IPS-NIHi7 (cell line): ENCODE measurements at regions not wholly inside any gene's neighbourhood (a gene's known extent, or its start where the extent isn't known, plus 50 kb on each side); places are given as distances from the start of the nearest gene placed in this dataset.

Experiments used
- DNase-seq: peaks from one replicate; pipeline ENCODE4 v3.0.0; 2012; ENCODE audit warnings: mixed read lengths; ENCODE audit errors: extremely low spot score

DNA sequence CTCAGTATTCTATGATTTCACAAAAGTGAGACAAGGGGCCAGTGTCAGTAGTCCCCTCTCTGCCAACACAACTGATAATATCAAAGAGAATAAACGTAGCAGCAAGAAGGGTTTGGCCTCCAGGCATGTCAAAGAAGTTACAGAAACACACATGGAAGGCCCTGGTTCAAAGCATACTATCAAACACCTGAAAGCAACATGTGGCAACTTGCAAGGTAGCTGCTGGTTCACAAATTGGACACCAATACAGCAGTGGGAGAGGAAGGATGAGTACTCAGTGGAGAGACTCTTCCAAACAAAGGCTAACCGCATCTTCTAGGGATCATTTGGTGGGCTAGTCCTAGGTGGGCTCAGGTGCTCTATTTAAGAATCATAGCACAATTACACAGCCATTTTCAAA is 74.9 kb upstream of the MAOA start:
- DNase-seq, result no peak

DNA sequence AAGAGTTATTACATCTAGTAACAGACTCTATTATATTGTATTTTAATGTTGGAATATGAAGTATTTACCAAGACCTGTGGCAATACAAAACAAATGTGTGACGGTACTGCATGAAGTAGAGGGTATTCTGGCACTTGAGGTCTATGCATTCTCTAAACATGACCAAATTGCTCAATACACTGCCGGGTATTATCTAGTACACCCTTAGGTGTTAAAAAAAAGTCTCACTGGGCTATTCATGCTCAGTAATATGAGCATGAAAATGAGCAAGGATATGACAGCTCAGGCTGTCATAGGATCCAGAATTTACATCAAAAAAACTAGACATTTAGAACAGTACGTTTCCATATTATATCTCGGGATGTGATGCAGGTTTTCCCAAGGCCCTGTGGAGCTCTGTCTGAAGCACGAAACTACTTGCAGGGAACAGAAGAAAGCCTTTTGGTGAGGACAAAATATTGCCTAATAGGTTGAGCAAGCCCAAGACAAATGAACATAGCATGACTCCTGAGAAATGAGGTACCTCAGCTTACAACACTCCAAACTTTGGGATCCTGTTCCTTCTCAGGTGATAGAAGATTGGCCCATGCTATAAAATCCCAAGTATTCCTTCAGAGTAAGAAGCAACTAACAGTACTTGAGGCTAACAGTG is 74.1 kb upstream of the MAOA start:
- DNase-seq, result no peak

DNA sequence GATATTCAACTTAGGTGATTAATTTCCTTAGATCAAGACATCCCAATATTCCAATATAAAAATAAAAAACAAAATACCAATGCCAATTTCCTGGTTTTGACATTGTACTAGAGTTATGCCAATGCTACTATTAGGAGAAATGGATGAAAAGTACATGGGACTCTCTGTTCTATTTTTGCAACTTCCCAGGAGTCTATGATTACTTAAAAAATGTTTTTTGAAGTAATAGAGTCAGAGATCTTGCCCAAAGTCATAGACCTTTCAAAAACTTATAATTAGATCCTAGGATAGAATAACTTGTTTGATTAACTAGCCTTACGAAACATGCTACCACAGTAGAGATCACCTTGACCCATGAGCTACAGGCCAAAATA is 73.6 kb upstream of the MAOA start:
- DNase-seq, result no peak

DNA sequence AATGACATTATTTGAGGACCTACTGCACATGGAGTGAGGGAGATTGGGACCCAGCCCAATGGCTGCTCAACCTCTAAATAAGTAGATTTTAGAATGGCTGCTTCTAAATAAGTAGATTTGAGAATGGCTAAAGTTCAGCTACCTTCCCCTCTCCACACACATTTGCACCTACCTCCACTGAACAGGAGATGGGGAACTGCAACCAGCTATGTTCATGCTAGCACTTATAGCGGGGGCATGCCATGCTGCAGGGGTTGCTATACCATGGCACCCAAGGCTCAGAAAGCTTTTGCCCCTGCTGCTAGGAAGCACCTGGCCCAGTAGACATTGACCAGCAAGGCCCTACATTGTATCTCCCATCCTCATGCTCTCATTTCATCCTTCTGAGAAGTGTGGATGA is 70.2 kb upstream of the MAOA start:
- DNase-seq, result no peak

DNA sequence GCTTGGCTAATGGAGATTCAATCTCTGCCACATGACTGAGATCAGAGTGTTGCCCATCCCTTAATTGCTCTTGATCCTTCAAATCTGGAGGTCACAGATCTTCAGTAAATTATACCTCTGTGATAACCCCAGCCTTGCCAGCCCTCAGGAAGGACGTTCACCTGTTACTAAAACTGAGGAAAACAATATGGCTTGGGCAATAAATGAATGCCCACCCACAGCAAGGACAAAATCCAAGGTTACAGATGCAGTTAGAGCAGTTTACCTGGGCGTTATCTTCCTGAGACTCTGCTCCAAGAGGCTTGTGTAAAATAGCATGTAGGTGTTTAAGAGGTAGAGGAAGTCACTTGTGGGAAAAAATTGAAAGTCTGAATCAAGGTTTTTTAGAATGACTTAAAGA is 69.3 kb upstream of the MAOA start:
- DNase-seq, result no peak

DNA sequence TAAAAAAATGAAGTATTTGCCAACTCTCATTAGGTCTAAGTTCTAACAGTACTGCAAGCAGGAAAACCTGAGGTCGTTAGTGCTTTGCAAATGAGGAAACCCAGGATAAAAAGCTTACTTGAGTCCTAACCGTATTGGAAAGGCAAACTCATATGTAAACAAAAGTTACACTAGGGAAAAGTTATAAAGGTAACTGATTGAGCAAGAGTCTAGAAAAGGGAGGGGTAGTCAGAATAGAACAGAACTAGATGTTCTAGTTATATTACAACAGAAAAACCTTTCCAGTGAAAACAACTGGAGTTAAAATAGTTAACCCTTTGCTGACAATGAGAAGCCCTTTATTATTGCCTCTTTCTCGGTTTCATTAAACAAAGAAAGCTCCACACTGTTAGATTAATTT is 66.4 kb upstream of the MAOA start:
- DNase-seq, result no peak

DNA sequence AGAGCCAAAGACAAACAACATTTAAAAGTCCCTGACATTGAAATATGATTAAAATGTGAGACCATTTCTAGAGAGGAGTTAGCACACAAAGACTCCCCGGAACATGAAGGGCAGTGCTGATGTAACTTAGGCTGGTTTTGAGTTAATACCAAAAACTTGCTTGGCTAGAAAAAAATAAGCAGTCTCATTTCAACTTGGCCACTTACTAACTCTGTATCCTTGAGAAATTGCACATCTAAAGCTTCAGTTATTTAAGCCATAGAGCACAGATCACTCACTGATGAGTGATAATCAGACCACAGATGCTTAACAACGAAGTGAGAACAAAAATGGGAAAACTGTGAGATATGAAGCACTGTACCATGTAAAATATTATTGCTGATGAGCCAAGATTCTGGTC is 65.9 kb upstream of the MAOA start:
- DNase-seq, result no peak

DNA sequence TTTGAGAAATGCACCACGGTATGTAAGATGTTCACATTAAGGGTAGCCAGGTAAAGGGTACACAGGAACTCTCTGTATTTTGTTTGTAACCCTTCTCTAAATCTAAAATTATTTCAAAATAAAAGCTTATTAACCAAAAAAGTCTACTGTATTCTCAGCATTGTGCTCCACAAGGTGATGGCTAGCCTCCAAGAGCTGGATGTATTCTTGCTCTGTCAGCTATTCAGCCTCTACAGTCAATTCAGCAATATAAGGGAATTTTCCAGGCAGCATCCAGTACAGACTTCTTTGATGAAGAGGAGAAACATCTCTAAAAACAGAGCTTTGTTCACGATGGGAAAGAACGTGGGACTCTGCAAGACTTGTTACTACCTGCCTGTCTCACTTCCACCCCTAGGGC is 63.5 kb upstream of the MAOA start:
- DNase-seq, result no peak

DNA sequence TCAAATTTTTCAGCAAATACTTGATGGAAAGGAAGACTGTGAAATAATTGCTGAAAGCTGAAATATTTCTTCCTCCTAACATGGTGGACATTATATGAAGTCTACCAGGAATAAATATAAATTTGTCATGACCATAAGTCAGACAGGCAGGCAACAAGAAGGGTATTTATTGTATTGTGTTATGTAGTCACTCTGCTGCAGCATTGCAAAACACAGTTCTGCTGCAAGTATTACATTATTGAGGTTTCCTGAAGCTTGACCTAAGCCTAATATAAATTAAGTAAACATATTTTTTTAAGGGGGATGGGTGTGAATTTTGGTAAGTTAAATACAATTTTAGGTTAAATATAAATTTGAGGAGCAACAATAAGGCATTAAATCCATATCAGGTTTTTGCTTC is 60.2 kb upstream of the MAOA start:
- no peak for DNase-seq

DNA sequence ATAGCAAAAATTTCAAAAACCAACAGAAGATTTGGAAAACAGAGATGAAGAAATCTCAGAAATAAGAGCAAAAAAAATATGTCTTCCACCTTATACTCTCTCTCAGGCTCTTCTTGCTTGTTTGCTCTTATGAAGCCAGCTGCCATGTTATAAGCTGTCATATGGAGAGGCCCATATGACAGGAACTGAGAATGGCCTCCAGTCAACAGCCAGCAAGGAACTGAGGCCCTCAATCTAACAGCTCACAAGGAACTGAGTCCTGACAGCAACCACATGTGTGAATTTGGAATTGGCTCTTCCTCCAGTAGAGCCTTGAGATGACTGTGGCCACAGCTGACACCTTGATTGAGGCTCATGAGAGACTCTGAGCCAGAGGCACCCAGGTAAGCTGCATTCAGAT is 51.3 kb upstream of the MAOA start:
- no peak for DNase-seq

DNA sequence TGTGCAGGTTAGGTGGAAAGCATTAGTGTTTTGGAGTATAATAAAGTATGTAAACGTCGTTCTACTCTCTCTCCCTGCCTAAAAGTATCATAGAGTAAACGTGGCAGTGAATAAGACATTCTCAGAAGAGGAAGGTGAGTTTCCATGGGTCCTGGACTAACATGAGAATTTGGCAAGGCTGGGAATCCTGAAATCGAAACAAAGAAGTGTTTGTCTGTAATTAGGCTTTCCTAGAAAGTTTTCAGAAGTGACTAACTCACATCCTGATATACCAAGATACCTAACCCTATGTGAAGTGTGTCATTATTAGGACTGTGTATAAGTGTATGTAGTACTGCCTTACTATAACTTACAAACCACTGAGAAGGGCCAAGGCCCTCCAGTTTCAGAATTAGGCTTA is 50.7 kb upstream of the MAOA start:
- DNase-seq, result no peak
